Testis (tissue), 2 donors: ENCODE measurements at regions not wholly inside any gene's neighbourhood (a gene's known extent, or its start where the extent isn't known, plus 50 kb on each side); places are given as distances from the start of the nearest gene placed in this dataset.

ENCODE experiments used
- DNase-seq: peaks from one replicate; pipeline ENCODE4 v3.0.0-alpha.2; 2019
- H3K27ac ChIP-seq, 2 donors: fragments of 200-600 bp; sonication (generic); one replicate each; pipeline ENCODE4 v1.5.1; 2019
- H3K27me3 ChIP-seq: fragments of 200-600 bp; sonication (generic); one replicate; pipeline ENCODE4 v1.5.1; 2019
- H3K36me3 ChIP-seq: fragments of 200-600 bp; sonication (generic); one replicate; pipeline ENCODE4 v1.5.1; 2017; ENCODE audit warnings: low read depth; ENCODE audit errors: missing control alignments
- H3K4me1 ChIP-seq: fragments of 200-600 bp; sonication (generic); one replicate; pipeline ENCODE4 v1.5.1; 2019
- H3K4me3 ChIP-seq, 2 donors: fragments of 200-600 bp; sonication (generic); one replicate each; pipeline ENCODE4 v1.5.1; 2017 to 2019
- H3K9me3 ChIP-seq: fragments of 200-600 bp; sonication (generic); one replicate; pipeline ENCODE4 v1.5.1; 2017
- POLR2A ChIP-seq: fragments of 450-650 bp; IDR thresholded peaks from one replicate; pipeline ENCODE4 v1.6.1; 2017; ENCODE audit warnings: antibody characterized with exemption, mild to moderate bottlenecking, moderate library complexity
- WGBS, 2 donors: methylation state at CpG; one replicate each; pipeline ENCODE4 v1.1.5; 2018; 5-methylcytosine and 5-hydroxymethylcytosine counted together
- intact Hi-C: fragments of 100-400 bp; cut with DNase I; formaldehyde crosslinking; loops from one replicate; pipeline ENCODE4 v1.15.1; 2023; ENCODE audit warnings: low total_unique reads
- TF ChIP-seq, protein P1 (sequence below), 3 experiments: fragments of 450-650 bp in 2 of 3; fragments of 200-600 bp in 1 of 3; sonication (generic) in 1 of 3; IDR thresholded peaks; one replicate each; pipeline ENCODE4 v1.5.1; 2016 to 2019; ENCODE audit warnings: antibody characterized with exemption in 3 of 3, mild to moderate bottlenecking in 2 of 3, moderate library complexity in 1 of 3

DNA sequence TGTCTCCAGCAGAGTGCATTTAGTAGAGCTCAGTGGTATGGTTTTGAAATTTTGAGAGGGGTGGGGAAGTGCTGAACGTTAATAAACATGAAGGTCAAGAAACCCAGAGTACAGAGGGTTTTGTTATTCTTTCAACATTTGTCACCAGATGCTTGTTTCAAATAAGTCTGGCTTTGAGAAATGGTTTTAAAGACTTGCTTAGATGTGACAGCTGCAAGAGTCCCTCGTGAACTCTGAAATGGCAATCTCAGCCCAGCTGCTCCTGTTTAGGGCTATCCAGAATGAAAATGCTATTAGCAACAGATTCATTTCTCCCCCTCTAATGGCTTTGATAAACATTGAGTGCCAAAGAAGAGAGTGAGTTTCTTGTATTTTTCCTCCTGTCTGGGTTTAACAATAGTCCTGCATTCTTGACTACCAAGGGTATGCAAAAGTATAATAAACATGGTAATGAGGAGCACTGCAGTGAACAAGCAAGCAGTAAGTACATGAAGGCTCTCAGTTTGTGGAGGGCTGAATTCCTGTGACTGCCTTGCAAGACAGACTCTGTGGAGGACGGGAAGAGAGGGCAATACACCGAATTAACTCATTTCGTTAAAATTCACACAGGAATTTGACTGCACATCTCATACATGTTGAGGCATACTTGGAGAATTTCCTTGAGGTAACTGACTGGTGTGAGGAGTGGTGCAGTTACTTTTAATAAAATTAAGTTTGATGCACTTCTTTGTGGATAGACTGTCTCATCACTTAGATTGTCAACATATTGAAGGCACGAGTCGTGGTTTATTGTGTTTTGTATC, 490.9 kb downstream of the REEP3 start:
- Histone ChIP-seq H3K27me3 (no peaks in the 10 kb centered on the region), H3K36me3 (no peaks in the 10 kb centered on the region), H3K4me3 (no peak overlapping the region), H3K4me1 (no peaks in the 10 kb centered on the region), H3K27ac (no peak overlapping the region), H3K9me3 (no peaks in the 10 kb centered on the region)
- TF ChIP-seq, protein P1, sequence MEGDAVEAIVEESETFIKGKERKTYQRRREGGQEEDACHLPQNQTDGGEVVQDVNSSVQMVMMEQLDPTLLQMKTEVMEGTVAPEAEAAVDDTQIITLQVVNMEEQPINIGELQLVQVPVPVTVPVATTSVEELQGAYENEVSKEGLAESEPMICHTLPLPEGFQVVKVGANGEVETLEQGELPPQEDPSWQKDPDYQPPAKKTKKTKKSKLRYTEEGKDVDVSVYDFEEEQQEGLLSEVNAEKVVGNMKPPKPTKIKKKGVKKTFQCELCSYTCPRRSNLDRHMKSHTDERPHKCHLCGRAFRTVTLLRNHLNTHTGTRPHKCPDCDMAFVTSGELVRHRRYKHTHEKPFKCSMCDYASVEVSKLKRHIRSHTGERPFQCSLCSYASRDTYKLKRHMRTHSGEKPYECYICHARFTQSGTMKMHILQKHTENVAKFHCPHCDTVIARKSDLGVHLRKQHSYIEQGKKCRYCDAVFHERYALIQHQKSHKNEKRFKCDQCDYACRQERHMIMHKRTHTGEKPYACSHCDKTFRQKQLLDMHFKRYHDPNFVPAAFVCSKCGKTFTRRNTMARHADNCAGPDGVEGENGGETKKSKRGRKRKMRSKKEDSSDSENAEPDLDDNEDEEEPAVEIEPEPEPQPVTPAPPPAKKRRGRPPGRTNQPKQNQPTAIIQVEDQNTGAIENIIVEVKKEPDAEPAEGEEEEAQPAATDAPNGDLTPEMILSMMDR (IDR thresholded peaks at IDR 0.05): no peak
- no peak for TF ChIP-seq POLR2A
- intact Hi-C loops: no loop called here
- DNase-seq: no peak
- 67 to 72% methylated on average over 7 of the region's 7 CpGs for WGBS, 2 donors

DNA sequence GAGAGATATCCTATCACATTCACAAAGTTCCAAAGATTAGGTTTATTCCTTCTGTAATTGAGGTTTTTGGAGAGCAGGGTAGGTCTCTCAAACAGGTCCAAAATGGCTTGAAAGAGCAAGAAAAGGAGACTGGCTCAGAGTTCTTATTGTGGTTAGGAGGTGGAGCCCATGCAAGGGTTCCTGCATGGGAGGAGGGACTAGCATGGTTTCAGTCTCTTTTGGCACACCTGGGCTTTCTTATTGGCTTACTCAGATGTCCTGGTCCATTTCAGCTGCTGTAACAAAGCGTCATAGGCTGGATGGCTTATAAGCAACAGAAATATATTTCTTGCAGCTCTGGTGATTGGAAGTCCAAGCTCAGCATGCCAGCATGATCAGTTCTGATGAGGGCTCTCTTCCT, 493.1 kb downstream of the REEP3 start:
- intact Hi-C loops: no loop called here

DNA sequence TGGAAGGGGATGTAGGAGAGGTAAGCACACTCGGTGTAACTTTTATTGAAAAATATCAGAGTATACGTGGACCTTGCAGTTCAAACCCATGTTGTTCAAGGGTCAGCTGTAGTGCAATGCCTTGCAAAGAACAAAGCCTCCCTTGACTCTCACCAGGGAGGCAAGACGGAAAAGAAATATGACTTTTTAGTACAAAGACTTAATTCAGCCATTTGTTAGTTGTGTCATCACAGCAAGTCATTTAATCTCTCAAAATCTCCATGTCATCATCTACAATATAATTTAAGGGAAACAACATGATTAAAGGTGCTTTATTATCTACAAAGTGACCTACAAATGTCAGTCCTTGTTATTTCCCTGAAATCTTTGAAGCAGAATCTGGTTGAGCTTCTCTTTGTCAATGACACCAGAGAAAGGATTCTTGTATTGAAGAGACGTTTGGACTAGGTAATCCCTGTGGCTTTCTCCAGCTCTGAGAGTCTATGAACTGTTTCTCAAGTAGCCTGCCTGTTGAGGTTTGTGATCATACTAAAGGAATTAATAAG, 502.8 kb downstream of the REEP3 start:
- H3K27ac ChIP-seq: no peak overlapping the region
- no peak overlapping the region for H3K4me3 ChIP-seq
- DNase-seq: no peak
- H3K36me3 ChIP-seq: no peaks in the 10 kb centered on the region
- H3K9me3 ChIP-seq: no peaks in the 10 kb centered on the region
- H3K27me3 ChIP-seq: no peaks in the 10 kb centered on the region
- WGBS, 2 donors: 58 to 62% methylated on average over 4 of the region's 4 CpGs
- TF ChIP-seq, protein P1 (IDR thresholded peaks at IDR 0.05): no peak
- TF ChIP-seq POLR2A: no peak
- intact Hi-C loops: no loop called here
- no peaks in the 10 kb centered on the region for H3K4me1 ChIP-seq

More for the DNA sequence above, 493.1 kb downstream of the REEP3 start:
- Histone ChIP-seq H3K9me3 (no peaks in the 10 kb centered on the region), H3K27me3 (no peaks in the 10 kb centered on the region), H3K36me3 (no peaks in the 10 kb centered on the region), H3K4me1 (no peaks in the 10 kb centered on the region), H3K4me3 (no peak overlapping the region), H3K27ac (no peak overlapping the region)
- TF ChIP-seq, protein P1 (IDR thresholded peaks at IDR 0.05): no peak
- no peak for TF ChIP-seq POLR2A
- no peak for DNase-seq
- WGBS, 2 donors: 90 to 97% methylated on average over 1 of the region's 1 CpG

DNA sequence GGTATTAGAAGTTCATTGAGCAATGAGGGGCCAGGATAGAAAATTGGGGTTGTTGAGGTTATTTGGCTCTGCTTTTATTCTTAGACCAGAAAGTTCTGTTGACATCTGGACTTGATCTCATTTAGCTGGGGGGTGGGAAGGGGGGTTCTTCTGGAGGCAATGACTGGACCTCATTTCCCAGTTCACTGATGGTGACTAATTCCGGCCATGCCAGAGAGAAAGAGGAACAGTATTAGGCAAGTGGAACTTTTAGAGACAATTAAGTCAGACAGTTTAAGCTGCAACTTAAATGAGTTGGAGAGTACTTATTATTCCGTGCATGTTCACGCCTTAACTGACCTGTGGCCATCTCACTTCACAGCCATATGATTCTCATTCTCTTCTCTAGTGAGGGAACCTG, 512.5 kb downstream of the REEP3 start:
- intact Hi-C loops: no loop called here
- Histone ChIP-seq H3K9me3 (no peaks in the 10 kb centered on the region), H3K36me3 (no peaks in the 10 kb centered on the region), H3K4me3 (no peak overlapping the region), H3K27me3 (no peaks in the 10 kb centered on the region), H3K4me1 (no peaks in the 10 kb centered on the region), H3K27ac (no peak overlapping the region)
- TF ChIP-seq, protein P1 (IDR thresholded peaks at IDR 0.05): no peak
- DNase-seq: no peak
- 86 to 96% methylated on average over 3 of the region's 3 CpGs for WGBS, 2 donors
